ENCODE measurements at regions not wholly inside any gene's neighbourhood (a gene's known extent, or its start where the extent isn't known, plus 50 kb on each side); places are given as distances from the start of the nearest gene placed in this dataset.

DNA sequence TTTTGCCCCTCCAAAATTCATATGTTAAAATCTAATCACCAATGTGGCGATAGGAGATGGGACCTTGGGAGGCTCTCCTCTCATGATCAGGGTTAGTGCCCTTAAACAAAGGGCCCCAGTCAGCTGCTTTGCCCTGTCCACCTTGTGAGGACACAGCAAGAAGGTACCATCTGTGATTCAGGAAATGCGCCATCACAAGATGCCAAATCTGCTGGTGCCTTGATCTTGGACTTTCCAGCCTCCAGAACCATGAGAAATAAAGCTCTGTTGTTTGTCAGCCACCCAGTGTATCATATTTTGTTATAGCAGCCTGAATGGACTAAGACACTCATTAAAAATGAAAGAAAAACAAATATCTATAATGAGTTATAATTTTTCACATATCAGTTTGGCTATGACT lies 63.0 kb upstream of the NKD1 start:
- no peaks in the 10 kb centered on the region for H3K27me3 ChIP-seq (ENCODE audit: control insufficient read depth in 1 of 2, insufficient read depth in 2 of 2, low read length in 1 of 2)
- H3K27ac ChIP-seq (ENCODE audit: low read depth in 1 of 2, low read length in 2 of 2), result no peak overlapping the region
- H3K36me3 ChIP-seq (ENCODE audit: control insufficient read depth in 1 of 2, insufficient read depth in 2 of 2, low read length in 1 of 2), result no peaks in the 10 kb centered on the region
- no peak for DNase-seq
- ATAC-seq (ENCODE audit: low FRiP score), result no peak
- WGBS, 2 donors, result 98 to 100% methylated on average over 2 of the region's 2 CpGs
- intact Hi-C loops (cut with DNase I), result no loop called here
- no peaks in the 10 kb centered on the region for H3K4me1 ChIP-seq (ENCODE audit: control insufficient read depth in 1 of 2, insufficient read depth in 2 of 2, low read length in 2 of 2)
- no peak overlapping the region for H3K4me3 ChIP-seq (ENCODE audit: low read length in 2 of 2)
- peaks cover 2% of the 10 kb centered on the region for H3K9me3 ChIP-seq (ENCODE audit: control insufficient read depth, low read length)

DNA sequence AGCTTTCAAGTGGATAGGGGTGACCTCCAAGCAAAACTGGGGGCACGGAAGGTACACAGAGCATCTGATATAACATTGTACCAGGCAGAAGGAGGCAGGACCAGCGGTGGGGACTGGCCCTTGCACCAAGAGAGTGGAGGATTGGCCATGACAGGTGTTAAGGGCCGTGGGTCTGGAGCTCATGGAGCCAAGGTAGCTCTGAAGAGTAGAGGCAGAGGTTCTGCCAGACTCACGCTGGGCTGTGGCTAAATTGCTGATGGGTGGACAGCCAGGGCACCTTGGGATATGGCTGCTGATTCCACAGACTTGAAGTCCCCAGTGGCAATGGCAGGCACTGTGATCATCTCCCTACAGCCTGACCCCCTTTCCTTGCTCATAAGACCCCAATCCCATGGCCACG lies 65.9 kb upstream of the NKD1 start:
- 91 to 98% methylated on average over 5 of the region's 5 CpGs for WGBS, 2 donors
- peak in 1 of 2 donors; percentile 50 for DNase-seq
- Histone ChIP-seq H3K4me3 (ENCODE audit: low read length in 2 of 2) (no peak overlapping the region), H3K9me3 (ENCODE audit: control insufficient read depth, low read length) (peaks cover 2% of the 10 kb centered on the region), H3K4me1 (ENCODE audit: control insufficient read depth in 1 of 2, insufficient read depth in 2 of 2, low read length in 2 of 2) (no peaks in the 10 kb centered on the region), H3K27ac (ENCODE audit: low read depth in 1 of 2, low read length in 2 of 2) (no peak overlapping the region), H3K36me3 (ENCODE audit: control insufficient read depth in 1 of 2, insufficient read depth in 2 of 2, low read length in 1 of 2) (no peaks in the 10 kb centered on the region), H3K27me3 (ENCODE audit: control insufficient read depth in 1 of 2, insufficient read depth in 2 of 2, low read length in 1 of 2) (no peaks in the 10 kb centered on the region)
- no peak for ATAC-seq (ENCODE audit: low FRiP score)
- intact Hi-C loops (cut with DNase I), result no loop called here

DNA sequence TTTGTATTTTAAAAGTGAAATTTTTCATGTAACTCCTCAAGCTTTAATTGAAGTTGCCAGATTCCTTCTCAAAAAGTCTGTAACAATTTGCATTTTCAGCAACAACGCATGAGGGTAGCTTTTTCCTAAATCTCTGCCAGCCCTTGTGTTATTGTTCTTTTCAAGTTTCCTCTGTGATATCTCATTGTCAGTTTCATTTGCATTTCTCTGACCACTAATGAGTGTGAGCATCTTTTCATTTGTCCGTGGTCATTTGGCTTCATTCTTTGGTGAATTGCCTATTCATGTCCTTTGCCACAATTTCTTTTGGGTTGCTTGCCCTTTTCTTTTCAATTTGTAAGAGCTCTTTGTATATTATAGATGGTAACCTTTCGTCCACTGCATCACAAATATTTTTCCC lies 68.0 kb upstream of the NKD1 start:
- no peak overlapping the region for H3K4me3 ChIP-seq (ENCODE audit: low read length in 2 of 2)
- H3K27ac ChIP-seq (ENCODE audit: low read depth in 1 of 2, low read length in 2 of 2), result no peak overlapping the region
- H3K4me1 ChIP-seq (ENCODE audit: control insufficient read depth in 1 of 2, insufficient read depth in 2 of 2, low read length in 2 of 2), result no peaks in the 10 kb centered on the region
- H3K36me3 ChIP-seq (ENCODE audit: control insufficient read depth in 1 of 2, insufficient read depth in 2 of 2, low read length in 1 of 2), result no peaks in the 10 kb centered on the region
- peaks cover 1% of the 10 kb centered on the region for H3K9me3 ChIP-seq (ENCODE audit: control insufficient read depth, low read length)
- no peak for ATAC-seq (ENCODE audit: low FRiP score)
- 79 to 85% methylated on average over 3 of the region's 3 CpGs for WGBS, 2 donors
- intact Hi-C loops (cut with DNase I), result no loop called here
- DNase-seq, result no peak
- H3K27me3 ChIP-seq (ENCODE audit: control insufficient read depth in 1 of 2, insufficient read depth in 2 of 2, low read length in 1 of 2), result no peaks in the 10 kb centered on the region

DNA sequence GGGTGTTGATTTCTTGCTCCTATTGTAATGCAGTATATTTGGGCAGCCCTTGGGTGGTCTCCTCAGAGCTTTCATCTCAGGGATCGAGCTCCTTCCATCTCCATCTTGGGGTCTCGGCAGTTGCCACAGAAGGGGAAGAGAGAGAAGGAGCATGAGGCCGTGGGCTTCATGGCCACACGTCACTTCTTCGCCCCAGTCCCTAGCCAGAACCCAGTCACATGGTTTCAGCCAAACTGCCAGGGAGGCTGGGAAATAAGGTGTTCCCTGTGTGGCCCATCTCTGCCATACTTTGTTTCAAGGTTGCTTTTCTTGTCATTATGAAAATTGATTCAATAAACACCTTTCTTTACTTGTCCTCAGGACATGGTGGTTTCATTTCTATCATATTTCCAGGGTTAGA lies 68.4 kb upstream of the NKD1 start:
- Histone ChIP-seq H3K4me1 (ENCODE audit: control insufficient read depth in 1 of 2, insufficient read depth in 2 of 2, low read length in 2 of 2) (no peaks in the 10 kb centered on the region), H3K27ac (ENCODE audit: low read depth in 1 of 2, low read length in 2 of 2) (no peak overlapping the region), H3K4me3 (ENCODE audit: low read length in 2 of 2) (no peak overlapping the region), H3K36me3 (ENCODE audit: control insufficient read depth in 1 of 2, insufficient read depth in 2 of 2, low read length in 1 of 2) (no peaks in the 10 kb centered on the region), H3K9me3 (ENCODE audit: control insufficient read depth, low read length) (no peaks in the 10 kb centered on the region), H3K27me3 (ENCODE audit: control insufficient read depth in 1 of 2, insufficient read depth in 2 of 2, low read length in 1 of 2) (no peaks in the 10 kb centered on the region)
- intact Hi-C loops (cut with DNase I), result no loop called here
- DNase-seq (no peak), ATAC-seq (ENCODE audit: low FRiP score) (no peak)
- whole genome bisulfite sequencing, 2 donors, result 91 to 92% methylated on average over 5 of the region's 5 CpGs

DNA sequence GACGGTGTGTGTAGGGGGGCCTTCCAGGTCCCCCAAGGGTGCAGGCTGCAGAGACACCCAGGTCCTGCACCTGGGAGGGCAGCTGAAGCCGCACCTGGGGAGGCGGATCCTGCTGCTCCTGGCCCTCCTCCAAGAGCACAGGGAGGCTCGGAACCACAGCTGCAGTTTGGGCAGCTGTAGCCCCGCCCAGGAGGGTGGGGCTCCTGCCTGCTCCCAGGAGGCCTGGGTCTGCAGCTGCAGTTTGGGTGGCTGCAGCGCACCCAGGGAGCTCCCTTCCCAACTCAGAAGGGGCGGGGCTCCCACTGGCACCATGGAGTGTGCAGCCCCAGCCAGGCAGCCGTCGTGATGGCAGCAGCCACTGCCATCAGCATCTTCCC lies 69.4 kb upstream of the NKD1 start:
- 75 to 82% methylated on average over 9 of the region's 9 CpGs for WGBS, 2 donors
- ATAC-seq (ENCODE audit: low FRiP score) (no peak), DNase-seq (no peak)
- Histone ChIP-seq H3K27ac (ENCODE audit: low read depth in 1 of 2, low read length in 2 of 2) (no peak overlapping the region), H3K36me3 (ENCODE audit: control insufficient read depth in 1 of 2, insufficient read depth in 2 of 2, low read length in 1 of 2) (no peaks in the 10 kb centered on the region), H3K27me3 (ENCODE audit: control insufficient read depth in 1 of 2, insufficient read depth in 2 of 2, low read length in 1 of 2) (no peaks in the 10 kb centered on the region), H3K9me3 (ENCODE audit: control insufficient read depth, low read length) (no peaks in the 10 kb centered on the region), H3K4me3 (ENCODE audit: low read length in 2 of 2) (no peak overlapping the region), H3K4me1 (ENCODE audit: control insufficient read depth in 1 of 2, insufficient read depth in 2 of 2, low read length in 2 of 2) (no peaks in the 10 kb centered on the region)
- intact Hi-C loops (cut with DNase I), result no loop called here

DNA sequence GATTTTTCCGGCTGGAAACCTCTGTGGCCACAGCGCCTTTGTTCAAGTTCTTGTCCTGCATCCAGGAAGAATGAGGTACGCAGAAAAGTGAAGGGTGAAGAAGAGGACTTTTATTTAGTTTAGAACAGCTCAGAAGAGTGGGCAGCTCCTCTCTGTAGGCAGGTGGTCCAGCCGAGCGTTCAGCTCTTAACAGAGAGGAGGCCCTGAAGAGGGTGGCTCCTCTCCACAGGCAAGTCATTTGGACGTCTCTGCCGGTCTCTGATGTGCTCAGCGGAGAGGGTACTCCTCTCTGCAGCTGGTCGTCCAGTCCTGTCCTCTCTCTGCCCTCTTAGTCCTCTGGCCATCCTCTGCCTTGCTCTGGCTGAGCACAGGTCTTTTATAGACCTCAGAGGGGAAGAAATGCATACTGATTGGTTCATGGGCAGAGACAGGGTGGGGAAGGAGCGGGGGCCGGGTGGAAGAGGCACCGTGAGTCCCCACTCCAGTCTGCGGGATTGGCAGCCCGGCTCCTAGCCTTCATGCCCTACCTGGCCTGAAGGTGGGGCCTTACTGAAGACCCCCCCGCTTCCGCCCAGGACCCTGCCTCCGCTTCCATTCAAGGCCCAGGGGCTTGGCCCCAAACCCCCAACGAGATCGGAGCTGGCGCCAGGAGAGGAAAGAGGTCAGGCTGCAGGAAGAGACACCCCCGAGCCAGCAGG lies 70.0 kb upstream of the NKD1 start:
- no peak for ATAC-seq (ENCODE audit: low FRiP score)
- H3K27ac ChIP-seq (ENCODE audit: low read depth in 1 of 2, low read length in 2 of 2), result no peak overlapping the region
- intact Hi-C loops (cut with DNase I), result no loop called here

DNA sequence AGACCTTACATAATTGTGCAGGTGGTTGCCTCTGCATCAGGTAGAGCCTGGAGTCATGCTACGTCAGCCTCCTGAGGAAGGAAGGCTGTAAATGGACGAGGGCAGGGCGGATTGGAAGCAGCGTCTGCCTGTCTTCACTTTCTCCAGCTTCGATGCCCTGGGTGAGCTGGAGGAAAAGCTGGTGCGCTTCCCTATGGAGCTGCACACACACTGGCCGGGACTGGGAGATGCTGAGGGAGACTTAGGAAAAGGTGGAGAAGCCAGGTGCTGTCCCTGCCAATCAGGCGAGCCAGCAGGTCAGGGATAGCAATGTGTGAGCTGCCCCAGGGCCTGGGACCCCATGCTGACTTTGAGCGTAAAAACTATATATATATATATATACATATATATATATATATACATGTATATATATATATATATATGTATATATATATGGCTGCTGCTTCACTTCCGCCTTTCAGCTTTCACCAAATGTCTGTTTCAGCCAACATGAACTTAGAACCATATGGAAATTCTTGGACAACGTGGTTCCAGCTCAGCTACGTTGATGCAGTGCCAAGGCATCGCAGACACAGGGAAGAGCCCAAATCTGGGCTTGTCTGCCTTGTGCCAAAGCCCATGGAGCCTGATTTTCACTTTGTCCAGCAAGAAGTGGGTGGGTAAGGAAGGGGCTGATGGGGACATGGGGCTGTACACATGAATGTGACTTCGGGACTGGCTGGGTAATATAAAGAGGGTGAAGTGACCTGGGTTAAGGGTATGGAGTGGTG lies 71.5 kb upstream of the NKD1 start:
- H3K27ac ChIP-seq (ENCODE audit: low read depth in 1 of 2, low read length in 2 of 2), result no peak overlapping the region
- ATAC-seq (ENCODE audit: low FRiP score) (no peak), DNase-seq (no peak)
- H3K36me3 ChIP-seq (ENCODE audit: control insufficient read depth in 1 of 2, insufficient read depth in 2 of 2, low read length in 1 of 2), result no peaks in the 10 kb centered on the region
- no peaks in the 10 kb centered on the region for H3K4me1 ChIP-seq (ENCODE audit: control insufficient read depth in 1 of 2, insufficient read depth in 2 of 2, low read length in 2 of 2)
- H3K4me3 ChIP-seq (ENCODE audit: low read length in 2 of 2), result no peak overlapping the region
- no peaks in the 10 kb centered on the region for H3K27me3 ChIP-seq (ENCODE audit: control insufficient read depth in 1 of 2, insufficient read depth in 2 of 2, low read length in 1 of 2)
- 81% methylated on average over 14 of the region's 14 CpGs for WGBS, 2 donors
- intact Hi-C loops (cut with DNase I), result no loop called here
- H3K9me3 ChIP-seq (ENCODE audit: control insufficient read depth, low read length), result no peaks in the 10 kb centered on the region

More for the DNA sequence above, 70.0 kb upstream of the NKD1 start:
- WGBS, 2 donors, result 83 to 88% methylated on average over 21 of the region's 21 CpGs
- no peaks in the 10 kb centered on the region for H3K9me3 ChIP-seq (ENCODE audit: control insufficient read depth, low read length)
- H3K4me1 ChIP-seq (ENCODE audit: control insufficient read depth in 1 of 2, insufficient read depth in 2 of 2, low read length in 2 of 2), result no peaks in the 10 kb centered on the region
- no peak overlapping the region for H3K4me3 ChIP-seq (ENCODE audit: low read length in 2 of 2)
- no peaks in the 10 kb centered on the region for H3K27me3 ChIP-seq (ENCODE audit: control insufficient read depth in 1 of 2, insufficient read depth in 2 of 2, low read length in 1 of 2)
- H3K36me3 ChIP-seq (ENCODE audit: control insufficient read depth in 1 of 2, insufficient read depth in 2 of 2, low read length in 1 of 2), result no peaks in the 10 kb centered on the region
- DNase-seq, result peak in 1 of 2 donors; percentile 52

DNA sequence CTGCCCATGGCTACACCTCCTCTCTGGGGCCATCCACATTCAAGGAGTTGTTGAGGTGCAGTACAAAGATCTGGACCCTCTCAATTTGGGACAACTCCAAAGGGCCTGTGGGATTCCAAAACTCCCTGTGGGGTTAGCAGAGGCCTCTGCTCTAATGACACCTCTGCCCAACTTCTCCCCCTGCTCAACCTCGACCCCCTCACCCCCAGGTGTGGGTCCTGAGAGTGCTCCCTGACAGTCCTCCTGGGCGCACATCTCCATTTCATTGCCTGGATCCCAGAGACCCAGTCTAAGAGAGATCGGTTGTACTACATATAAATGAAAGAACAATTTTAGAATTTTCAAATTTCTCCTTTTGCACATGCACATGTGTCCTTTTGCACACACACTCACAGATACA lies 73.0 kb upstream of the NKD1 start:
- WGBS, 2 donors, result 92 to 93% methylated on average over 3 of the region's 3 CpGs
- Histone ChIP-seq H3K4me3 (ENCODE audit: low read length in 2 of 2) (no peak overlapping the region), H3K36me3 (ENCODE audit: control insufficient read depth in 1 of 2, insufficient read depth in 2 of 2, low read length in 1 of 2) (no peaks in the 10 kb centered on the region), H3K27me3 (ENCODE audit: control insufficient read depth in 1 of 2, insufficient read depth in 2 of 2, low read length in 1 of 2) (no peaks in the 10 kb centered on the region), H3K27ac (ENCODE audit: low read depth in 1 of 2, low read length in 2 of 2) (no peak overlapping the region), H3K4me1 (ENCODE audit: control insufficient read depth in 1 of 2, insufficient read depth in 2 of 2, low read length in 2 of 2) (no peaks in the 10 kb centered on the region), H3K9me3 (ENCODE audit: control insufficient read depth, low read length) (no peaks in the 10 kb centered on the region)
- intact Hi-C loops (cut with DNase I), result no loop called here
- DNase-seq (no peak), ATAC-seq (ENCODE audit: low FRiP score) (no peak)

DNA sequence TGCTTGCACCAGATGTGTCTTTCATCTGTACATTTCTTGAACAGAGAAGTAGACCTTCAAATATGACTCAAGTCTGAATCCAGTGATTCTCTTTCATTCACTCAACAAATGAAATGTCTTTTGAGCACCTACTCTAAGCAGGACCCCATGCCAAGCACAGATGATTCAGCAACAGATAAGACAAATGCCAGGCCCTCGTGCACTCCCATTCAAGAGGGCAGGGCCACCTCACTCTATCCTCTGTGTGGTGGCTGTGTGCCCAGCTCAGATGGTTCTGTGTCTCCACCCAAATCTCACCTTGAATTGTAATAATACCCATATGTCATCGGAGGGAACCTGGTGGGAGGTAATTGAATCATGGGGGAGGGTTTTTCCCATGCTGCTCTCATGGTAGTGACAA lies 74.1 kb upstream of the NKD1 start:
- Histone ChIP-seq H3K27me3 (ENCODE audit: control insufficient read depth in 1 of 2, insufficient read depth in 2 of 2, low read length in 1 of 2) (no peaks in the 10 kb centered on the region), H3K9me3 (ENCODE audit: control insufficient read depth, low read length) (no peaks in the 10 kb centered on the region), H3K4me1 (ENCODE audit: control insufficient read depth in 1 of 2, insufficient read depth in 2 of 2, low read length in 2 of 2) (no peaks in the 10 kb centered on the region), H3K4me3 (ENCODE audit: low read length in 2 of 2) (no peak overlapping the region), H3K36me3 (ENCODE audit: control insufficient read depth in 1 of 2, insufficient read depth in 2 of 2, low read length in 1 of 2) (no peaks in the 10 kb centered on the region), H3K27ac (ENCODE audit: low read depth in 1 of 2, low read length in 2 of 2) (no peak overlapping the region)
- DNase-seq, result no peak
- no peak for ATAC-seq (ENCODE audit: low FRiP score)
- intact Hi-C loops (cut with DNase I), result no loop called here
- 72 to 73% methylated on average over 2 of the region's 2 CpGs for WGBS, 2 donors

Measured in aorta (tissue), 5 donors.